ENCODE measurements at regions not wholly inside any gene's neighbourhood (a gene's known extent, or its start where the extent isn't known, plus 50 kb on each side); places are given as distances from the start of the nearest gene placed in this dataset.

GRCh38 chr6:67639161-67639560, 995.9 kb upstream of the ADGRB3 start (continued):
- TF ChIP-seq, protein P1, sequence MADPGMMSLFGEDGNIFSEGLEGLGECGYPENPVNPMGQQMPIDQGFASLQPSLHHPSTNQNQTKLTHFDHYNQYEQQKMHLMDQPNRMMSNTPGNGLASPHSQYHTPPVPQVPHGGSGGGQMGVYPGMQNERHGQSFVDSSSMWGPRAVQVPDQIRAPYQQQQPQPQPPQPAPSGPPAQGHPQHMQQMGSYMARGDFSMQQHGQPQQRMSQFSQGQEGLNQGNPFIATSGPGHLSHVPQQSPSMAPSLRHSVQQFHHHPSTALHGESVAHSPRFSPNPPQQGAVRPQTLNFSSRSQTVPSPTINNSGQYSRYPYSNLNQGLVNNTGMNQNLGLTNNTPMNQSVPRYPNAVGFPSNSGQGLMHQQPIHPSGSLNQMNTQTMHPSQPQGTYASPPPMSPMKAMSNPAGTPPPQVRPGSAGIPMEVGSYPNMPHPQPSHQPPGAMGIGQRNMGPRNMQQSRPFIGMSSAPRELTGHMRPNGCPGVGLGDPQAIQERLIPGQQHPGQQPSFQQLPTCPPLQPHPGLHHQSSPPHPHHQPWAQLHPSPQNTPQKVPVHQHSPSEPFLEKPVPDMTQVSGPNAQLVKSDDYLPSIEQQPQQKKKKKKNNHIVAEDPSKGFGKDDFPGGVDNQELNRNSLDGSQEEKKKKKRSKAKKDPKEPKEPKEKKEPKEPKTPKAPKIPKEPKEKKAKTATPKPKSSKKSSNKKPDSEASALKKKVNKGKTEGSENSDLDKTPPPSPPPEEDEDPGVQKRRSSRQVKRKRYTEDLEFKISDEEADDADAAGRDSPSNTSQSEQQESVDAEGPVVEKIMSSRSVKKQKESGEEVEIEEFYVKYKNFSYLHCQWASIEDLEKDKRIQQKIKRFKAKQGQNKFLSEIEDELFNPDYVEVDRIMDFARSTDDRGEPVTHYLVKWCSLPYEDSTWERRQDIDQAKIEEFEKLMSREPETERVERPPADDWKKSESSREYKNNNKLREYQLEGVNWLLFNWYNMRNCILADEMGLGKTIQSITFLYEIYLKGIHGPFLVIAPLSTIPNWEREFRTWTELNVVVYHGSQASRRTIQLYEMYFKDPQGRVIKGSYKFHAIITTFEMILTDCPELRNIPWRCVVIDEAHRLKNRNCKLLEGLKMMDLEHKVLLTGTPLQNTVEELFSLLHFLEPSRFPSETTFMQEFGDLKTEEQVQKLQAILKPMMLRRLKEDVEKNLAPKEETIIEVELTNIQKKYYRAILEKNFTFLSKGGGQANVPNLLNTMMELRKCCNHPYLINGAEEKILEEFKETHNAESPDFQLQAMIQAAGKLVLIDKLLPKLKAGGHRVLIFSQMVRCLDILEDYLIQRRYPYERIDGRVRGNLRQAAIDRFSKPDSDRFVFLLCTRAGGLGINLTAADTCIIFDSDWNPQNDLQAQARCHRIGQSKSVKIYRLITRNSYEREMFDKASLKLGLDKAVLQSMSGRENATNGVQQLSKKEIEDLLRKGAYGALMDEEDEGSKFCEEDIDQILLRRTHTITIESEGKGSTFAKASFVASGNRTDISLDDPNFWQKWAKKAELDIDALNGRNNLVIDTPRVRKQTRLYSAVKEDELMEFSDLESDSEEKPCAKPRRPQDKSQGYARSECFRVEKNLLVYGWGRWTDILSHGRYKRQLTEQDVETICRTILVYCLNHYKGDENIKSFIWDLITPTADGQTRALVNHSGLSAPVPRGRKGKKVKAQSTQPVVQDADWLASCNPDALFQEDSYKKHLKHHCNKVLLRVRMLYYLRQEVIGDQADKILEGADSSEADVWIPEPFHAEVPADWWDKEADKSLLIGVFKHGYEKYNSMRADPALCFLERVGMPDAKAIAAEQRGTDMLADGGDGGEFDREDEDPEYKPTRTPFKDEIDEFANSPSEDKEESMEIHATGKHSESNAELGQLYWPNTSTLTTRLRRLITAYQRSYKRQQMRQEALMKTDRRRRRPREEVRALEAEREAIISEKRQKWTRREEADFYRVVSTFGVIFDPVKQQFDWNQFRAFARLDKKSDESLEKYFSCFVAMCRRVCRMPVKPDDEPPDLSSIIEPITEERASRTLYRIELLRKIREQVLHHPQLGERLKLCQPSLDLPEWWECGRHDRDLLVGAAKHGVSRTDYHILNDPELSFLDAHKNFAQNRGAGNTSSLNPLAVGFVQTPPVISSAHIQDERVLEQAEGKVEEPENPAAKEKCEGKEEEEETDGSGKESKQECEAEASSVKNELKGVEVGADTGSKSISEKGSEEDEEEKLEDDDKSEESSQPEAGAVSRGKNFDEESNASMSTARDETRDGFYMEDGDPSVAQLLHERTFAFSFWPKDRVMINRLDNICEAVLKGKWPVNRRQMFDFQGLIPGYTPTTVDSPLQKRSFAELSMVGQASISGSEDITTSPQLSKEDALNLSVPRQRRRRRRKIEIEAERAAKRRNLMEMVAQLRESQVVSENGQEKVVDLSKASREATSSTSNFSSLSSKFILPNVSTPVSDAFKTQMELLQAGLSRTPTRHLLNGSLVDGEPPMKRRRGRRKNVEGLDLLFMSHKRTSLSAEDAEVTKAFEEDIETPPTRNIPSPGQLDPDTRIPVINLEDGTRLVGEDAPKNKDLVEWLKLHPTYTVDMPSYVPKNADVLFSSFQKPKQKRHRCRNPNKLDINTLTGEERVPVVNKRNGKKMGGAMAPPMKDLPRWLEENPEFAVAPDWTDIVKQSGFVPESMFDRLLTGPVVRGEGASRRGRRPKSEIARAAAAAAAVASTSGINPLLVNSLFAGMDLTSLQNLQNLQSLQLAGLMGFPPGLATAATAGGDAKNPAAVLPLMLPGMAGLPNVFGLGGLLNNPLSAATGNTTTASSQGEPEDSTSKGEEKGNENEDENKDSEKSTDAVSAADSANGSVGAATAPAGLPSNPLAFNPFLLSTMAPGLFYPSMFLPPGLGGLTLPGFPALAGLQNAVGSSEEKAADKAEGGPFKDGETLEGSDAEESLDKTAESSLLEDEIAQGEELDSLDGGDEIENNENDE (IDR thresholded peaks at IDR 0.05; ENCODE audit: insufficient replicate concordance, low read length) = no peak
- no peak for TF ChIP-seq YY1 (IDR thresholded peaks at IDR 0.05; ENCODE audit: low read depth, low read length)
- no peak for TF ChIP-seq RFX5 (IDR thresholded peaks at IDR 0.05; ENCODE audit: borderline replicate concordance, low read depth, low read length)
- no peak for TF ChIP-seq TAF7 (optimal IDR thresholded peaks at IDR 0.05; ENCODE audit: borderline replicate concordance, low read depth, low read length)
- TF ChIP-seq EP300 (IDR thresholded peaks at IDR 0.05; ENCODE audit: borderline replicate concordance in 1 of 2, low read depth in 2 of 2, low read length in 2 of 2) = no peak

Data from H1 (cell line).